Osteoblast (primary cell): ENCODE measurements at regions not wholly inside any gene's neighbourhood (a gene's known extent, or its start where the extent isn't known, plus 50 kb on each side); places are given as distances from the start of the nearest gene placed in this dataset.

Experiments
- DNase-seq: peaks from one replicate; pipeline ENCODE4 v3.0.0; 2011; ENCODE audit warnings: low spot score, mixed read lengths; ENCODE audit not compliant: insufficient read length; ENCODE audit errors: missing footprints
- H2AFZ ChIP-seq: 2 replicates; pipeline ENCODE4 v1.6.0; 2011; ENCODE audit warnings: mild to moderate bottlenecking, low read length
- H3K27ac ChIP-seq: 2 replicates; pipeline ENCODE4 v1.5.1; 2011; ENCODE audit warnings: mild to moderate bottlenecking, low read depth, low read length, moderate library complexity
- H3K27me3 ChIP-seq: 2 replicates; pipeline ENCODE4 v1.6.0; 2012; ENCODE audit warnings: mild to moderate bottlenecking, control low read depth, inconsistent platforms, low read length, moderate library complexity; ENCODE audit not compliant: insufficient read depth
- H3K36me3 ChIP-seq: 2 replicates; pipeline ENCODE4 v1.5.1; 2011; ENCODE audit warnings: mild to moderate bottlenecking, low read length, control low read depth, moderate library complexity; ENCODE audit not compliant: insufficient read depth
- H3K4me1 ChIP-seq: 2 replicates; pipeline ENCODE4 v1.5.1; 2011; ENCODE audit warnings: mild to moderate bottlenecking, low read length, control low read depth, moderate library complexity; ENCODE audit not compliant: insufficient read depth
- H3K4me2 ChIP-seq: 2 replicates; pipeline ENCODE4 v1.6.0; 2011; ENCODE audit warnings: mild to moderate bottlenecking, low read length; ENCODE audit not compliant: insufficient read depth
- H3K4me3 ChIP-seq: fragments of 200-600 bp; sonication (generic); 3 replicates; pipeline ENCODE4 v1.5.1; 2012; ENCODE audit warnings: mild to moderate bottlenecking, low read length, inconsistent platforms; ENCODE audit not compliant: insufficient read depth
- H3K79me2 ChIP-seq: 2 replicates; pipeline ENCODE4 v1.6.0; 2012; ENCODE audit warnings: mild to moderate bottlenecking, low read length, control low read depth, inconsistent platforms; ENCODE audit not compliant: insufficient read depth
- H3K9me3 ChIP-seq: 2 replicates; pipeline ENCODE4 v1.5.1; 2011; ENCODE audit warnings: low read depth, low read length, control low read depth
- H4K20me1 ChIP-seq: 2 replicates; pipeline ENCODE4 v1.6.0; 2012; ENCODE audit warnings: mild to moderate bottlenecking, low read length, control low read depth; ENCODE audit not compliant: insufficient read depth
- CTCF ChIP-seq: IDR thresholded peaks from 2 replicates; pipeline ENCODE4 v1.5.1; 2011; ENCODE audit warnings: mild to moderate bottlenecking, low read depth, low read length, moderate library complexity; ENCODE audit errors: extremely low read depth

- H3K36me3 ChIP-seq = no peaks in the 10 kb centered on the region
- H3K79me2 ChIP-seq = no peaks in the 10 kb centered on the region
- no peak overlapping the region for H3K4me2 ChIP-seq
- no peak overlapping the region for H2AFZ ChIP-seq
- H4K20me1 ChIP-seq = no peaks in the 10 kb centered on the region
- H3K27me3 ChIP-seq = no peaks in the 10 kb centered on the region
- H3K4me1 ChIP-seq = no peaks in the 10 kb centered on the region
- no peak overlapping the region for H3K27ac ChIP-seq
- TF ChIP-seq CTCF = no peak
- no peak overlapping the region for H3K4me3 ChIP-seq
- no peaks in the 10 kb centered on the region for H3K9me3 ChIP-seq
- no peak for DNase-seq
Observed at GRCh38 chr4:189071241-189071640, 869.4 kb upstream of the FRG1 start.

- no peaks in the 10 kb centered on the region for H4K20me1 ChIP-seq
- no peaks in the 10 kb centered on the region for H3K9me3 ChIP-seq
- H3K4me1 ChIP-seq = no peaks in the 10 kb centered on the region
- no peak for TF ChIP-seq CTCF
- no peak overlapping the region for H3K27ac ChIP-seq
- no peak overlapping the region for H3K4me3 ChIP-seq
- no peak overlapping the region for H2AFZ ChIP-seq
- no peaks in the 10 kb centered on the region for H3K79me2 ChIP-seq
- no peak overlapping the region for H3K4me2 ChIP-seq
- no peak for DNase-seq
- no peaks in the 10 kb centered on the region for H3K27me3 ChIP-seq
- no peaks in the 10 kb centered on the region for H3K36me3 ChIP-seq
Observed at GRCh38 chr4:189073739-189074138, 866.9 kb upstream of the FRG1 start.

DNA sequence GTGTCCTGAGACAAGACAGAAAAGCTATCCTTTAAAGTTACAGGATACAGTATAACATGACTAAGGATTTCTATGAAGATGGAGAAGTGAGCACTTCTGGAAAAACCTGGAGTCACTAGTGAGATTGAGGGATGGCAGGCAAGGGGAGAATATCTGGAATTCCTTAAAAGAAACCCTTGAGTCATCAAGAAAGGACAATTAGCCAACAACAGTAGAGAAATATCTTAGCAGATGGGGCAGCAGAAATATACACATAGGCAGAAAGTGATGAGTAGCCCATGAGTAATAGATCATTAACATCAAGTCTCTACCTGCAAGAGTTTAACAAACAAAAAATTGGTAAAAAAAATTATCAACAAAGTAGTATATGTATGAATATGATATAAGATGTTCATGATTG is 858.8 kb upstream of the FRG1 start:
- Histone ChIP-seq H3K27ac (no peak overlapping the region), H4K20me1 (no peaks in the 10 kb centered on the region), H3K9me3 (no peaks in the 10 kb centered on the region), H3K27me3 (no peaks in the 10 kb centered on the region), H3K4me3 (no peak overlapping the region), H3K4me1 (no peaks in the 10 kb centered on the region), H3K4me2 (no peak overlapping the region), H2AFZ (no peak overlapping the region), H3K36me3 (no peaks in the 10 kb centered on the region), H3K79me2 (no peaks in the 10 kb centered on the region)
- TF ChIP-seq CTCF = no peak
- no peak for DNase-seq

- Histone ChIP-seq H3K4me2 (no peak overlapping the region), H3K4me3 (no peak overlapping the region), H3K36me3 (no peaks in the 10 kb centered on the region), H2AFZ (peak overlapping the region; percentile 25), H3K9me3 (no peaks in the 10 kb centered on the region), H3K79me2 (no peaks in the 10 kb centered on the region), H3K27me3 (no peaks in the 10 kb centered on the region), H3K4me1 (no peaks in the 10 kb centered on the region), H3K27ac (no peak overlapping the region), H4K20me1 (no peaks in the 10 kb centered on the region)
- DNase-seq = no peak
- no peak for TF ChIP-seq CTCF
Observed at GRCh38 chr4:189083769-189084168, 856.9 kb upstream of the FRG1 start.
